GM18867 (cell line): ENCODE measurements at regions not wholly inside any gene's neighbourhood (a gene's known extent, or its start where the extent isn't known, plus 50 kb on each side); places are given as distances from the start of the nearest gene placed in this dataset.
"Not testable (repeated sequence)": the region's sequence is repeated elsewhere in the genome, so short reads cannot be mapped to it uniquely, and the experiment has no call there.

Source experiments
- ATAC-seq: cut with Tn5 transposase; IDR thresholded peaks from one replicate; pipeline ENCODE4 v1.9.1; 2021; ENCODE audit warnings: mild to moderate bottlenecking, moderate library complexity; ENCODE audit not compliant: unreplicated experiment

- ATAC-seq = no peak
These were observed 54.3 kb upstream of the LRCH1 start for GRCh38 chr13:46498650-46499049.

- ATAC-seq = no peak
These were observed 56.9 kb upstream of the LRCH1 start for GRCh38 chr13:46496086-46496485.

GRCh38 chr13:46495651-46496050 lies 57.3 kb upstream of the LRCH1 start:
- ATAC-seq = no peak

GRCh38 chr13:46495066-46495465 lies 57.9 kb upstream of the LRCH1 start:
- ATAC-seq = no peak

- no peak for ATAC-seq
These were observed 60.0 kb upstream of the LRCH1 start for GRCh38 chr13:46492946-46493345.

- no peak for ATAC-seq
These were observed 61.3 kb upstream of the LRCH1 start for GRCh38 chr13:46491641-46492040.

GRCh38 chr13:46490713-46491112 lies 62.3 kb upstream of the LRCH1 start:
- not testable (repeated sequence) for ATAC-seq

GRCh38 chr13:46490129-46490528 lies 62.8 kb upstream of the LRCH1 start:
- no peak for ATAC-seq

GRCh38 chr13:46489586-46490023 lies 63.4 kb upstream of the LRCH1 start:
- ATAC-seq = no peak

- no peak for ATAC-seq
These were observed 65.2 kb upstream of the LRCH1 start for GRCh38 chr13:46487748-46488147.

- no peak for ATAC-seq
These were observed 66.7 kb upstream of the LRCH1 start for GRCh38 chr13:46486270-46486669.

- no peak for ATAC-seq
These were observed 68.4 kb upstream of the LRCH1 start for GRCh38 chr13:46484561-46484960.

GRCh38 chr13:46481166-46481565 lies 71.8 kb upstream of the LRCH1 start:
- no peak for ATAC-seq

- no peak for ATAC-seq
These were observed 72.8 kb upstream of the LRCH1 start for GRCh38 chr13:46480131-46480530.

- ATAC-seq = no peak
These were observed 73.3 kb upstream of the LRCH1 start for GRCh38 chr13:46479691-46480090.

- no peak for ATAC-seq
These were observed 73.7 kb upstream of the LRCH1 start for GRCh38 chr13:46479283-46479682.

- ATAC-seq = no peak
These were observed 74.3 kb upstream of the LRCH1 start for GRCh38 chr13:46478651-46479050.

GRCh38 chr13:46476174-46476573 lies 76.8 kb upstream of the LRCH1 start:
- no peak for ATAC-seq

- ATAC-seq = no peak
These were observed 77.4 kb upstream of the LRCH1 start for GRCh38 chr13:46475541-46475991.

GRCh38 chr13:46473806-46474205 lies 79.2 kb upstream of the LRCH1 start:
- no peak for ATAC-seq

GRCh38 chr13:46472384-46472783 lies 80.6 kb upstream of the LRCH1 start:
- ATAC-seq = no peak

- not testable (repeated sequence) for ATAC-seq
These were observed 82.6 kb upstream of the RUBCNL start for GRCh38 chr13:46469699-46470098.

- ATAC-seq = no peak
These were observed 81.8 kb upstream of the RUBCNL start for GRCh38 chr13:46468570-46469463.
